COLO668 (cell line): ENCODE measurements at regions not wholly inside any gene's neighbourhood (a gene's known extent, or its start where the extent isn't known, plus 50 kb on each side); places are given as distances from the start of the nearest gene placed in this dataset.

Source experiments
- DNase-seq: peaks from one replicate; lab custom pipeline; 2025; ENCODE audit not compliant: unreplicated experiment; lab: John Stamatoyannopoulos, UW

DNA sequence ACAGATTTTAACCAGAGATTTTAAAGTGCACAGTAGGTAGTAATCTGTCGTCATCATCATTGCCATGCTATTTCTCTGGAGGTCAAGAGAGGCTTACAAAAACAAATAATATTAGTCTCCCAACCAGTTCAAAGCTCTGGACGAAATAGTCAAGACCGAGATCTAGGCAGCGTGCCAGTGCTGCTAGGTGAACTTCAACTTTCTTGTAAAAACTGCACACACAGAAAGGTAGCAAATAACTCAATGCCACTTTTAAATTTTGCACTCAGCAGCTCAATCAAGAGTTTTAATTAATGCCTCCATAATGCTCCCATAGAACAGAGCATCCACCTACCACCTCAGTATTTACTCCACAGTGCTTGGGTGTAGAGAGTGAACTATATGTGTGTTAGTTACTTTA, 656.8 kb downstream of the IRX1 start:
- DNase-seq, result no peak

- no peak for DNase-seq
These were observed 659.1 kb downstream of the IRX1 start for GRCh38 chr5:4254736-4255135.

- DNase-seq, result no peak
These were observed 659.8 kb downstream of the IRX1 start for GRCh38 chr5:4255441-4255840.

GRCh38 chr5:4258170-4258569, 662.5 kb downstream of the IRX1 start:
- DNase-seq, result no peak

DNA sequence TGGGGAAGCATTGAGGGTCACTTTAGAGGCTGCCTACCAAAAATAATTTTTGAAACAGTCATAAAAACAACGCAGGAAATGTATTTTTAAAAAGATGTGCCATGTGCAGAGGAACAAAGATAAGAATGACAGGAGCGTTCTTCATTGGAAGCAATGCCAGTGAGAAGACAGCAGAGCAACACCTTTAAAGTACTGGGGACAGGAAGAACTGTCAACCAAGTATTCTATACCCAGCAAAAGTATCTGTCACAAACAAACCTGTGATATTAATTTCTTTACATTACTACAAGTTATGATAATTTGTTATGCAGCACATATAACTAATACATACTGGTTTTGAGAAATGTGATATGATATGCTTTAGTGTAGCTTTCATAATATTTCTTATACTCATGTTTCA, 675.6 kb downstream of the IRX1 start:
- no peak for DNase-seq

GRCh38 chr5:4275232-4275631, 679.6 kb downstream of the IRX1 start:
- DNase-seq, result peak; percentile 7

- DNase-seq, result no peak
These were observed 699.2 kb downstream of the IRX1 start for GRCh38 chr5:4294878-4295277.

GRCh38 chr5:4295663-4296339, 700.2 kb downstream of the IRX1 start:
- DNase-seq, result no peak

GRCh38 chr5:4306057-4306456, 710.4 kb downstream of the IRX1 start:
- DNase-seq, result no peak

GRCh38 chr5:4309026-4309425, 713.4 kb downstream of the IRX1 start:
- DNase-seq, result no peak

GRCh38 chr5:4313138-4313537, 717.5 kb downstream of the IRX1 start:
- no peak for DNase-seq

DNA sequence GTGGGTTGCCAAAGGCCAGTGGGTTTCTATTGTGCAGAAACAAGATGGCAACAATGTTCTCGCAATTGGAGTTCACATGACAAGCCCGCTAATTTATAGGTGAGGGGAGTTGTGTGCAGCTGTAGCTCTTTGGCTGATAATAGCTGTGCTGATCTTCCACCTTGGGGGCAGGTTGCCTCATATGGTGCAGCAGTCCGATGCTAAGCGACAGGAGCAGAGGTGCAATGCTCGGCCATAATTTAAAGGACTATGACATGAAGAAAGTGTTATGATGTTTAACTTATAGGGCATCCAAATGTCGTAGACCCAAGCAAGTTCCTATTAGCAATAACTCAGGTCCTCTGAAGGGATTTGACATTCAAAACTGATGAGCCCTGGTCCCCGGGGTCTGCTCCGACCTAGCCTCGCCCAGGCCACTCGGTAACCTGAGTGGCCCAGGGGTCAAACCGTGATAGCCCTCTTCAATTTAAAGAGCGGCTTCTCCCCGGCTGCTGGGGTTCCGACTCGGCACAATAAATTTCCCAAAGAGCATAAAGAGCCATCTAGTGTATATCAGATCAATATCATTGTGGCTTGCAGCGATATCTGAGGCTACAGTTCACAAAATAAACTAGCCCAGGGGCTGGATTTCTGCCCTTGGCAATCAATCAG, 724.0 kb downstream of the IRX1 start:
- no peak for DNase-seq

GRCh38 chr5:4330327-4330726, 734.7 kb downstream of the IRX1 start:
- no peak for DNase-seq

GRCh38 chr5:4335078-4335477, 739.4 kb downstream of the IRX1 start:
- DNase-seq, result no peak

GRCh38 chr5:4337519-4337918, 741.9 kb downstream of the IRX1 start:
- no peak for DNase-seq

GRCh38 chr5:4339949-4340348, 744.3 kb downstream of the IRX1 start:
- DNase-seq, result no peak

DNA sequence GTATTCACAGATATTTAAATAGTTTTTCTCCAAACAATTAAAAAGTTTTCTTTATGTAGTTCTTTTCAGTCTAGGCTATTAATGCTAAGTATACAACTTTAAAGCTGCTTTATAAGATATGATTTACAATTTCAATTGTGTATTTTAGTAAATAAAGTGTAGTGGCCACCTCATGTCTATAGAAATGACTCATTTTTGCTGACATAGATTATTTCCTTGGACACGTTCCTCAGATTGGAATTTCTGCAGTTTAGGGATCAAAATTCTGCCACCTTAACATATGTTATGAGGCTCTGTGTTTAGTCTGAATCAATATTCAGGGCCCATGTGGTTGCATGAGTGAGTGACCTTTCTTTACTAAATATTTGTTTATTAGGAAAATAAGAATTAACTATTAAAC, 750.2 kb downstream of the IRX1 start:
- no peak for DNase-seq

- no peak for DNase-seq
These were observed 752.8 kb downstream of the IRX1 start for GRCh38 chr5:4348423-4348822.

GRCh38 chr5:4348919-4349318, 753.3 kb downstream of the IRX1 start:
- no peak for DNase-seq

DNA sequence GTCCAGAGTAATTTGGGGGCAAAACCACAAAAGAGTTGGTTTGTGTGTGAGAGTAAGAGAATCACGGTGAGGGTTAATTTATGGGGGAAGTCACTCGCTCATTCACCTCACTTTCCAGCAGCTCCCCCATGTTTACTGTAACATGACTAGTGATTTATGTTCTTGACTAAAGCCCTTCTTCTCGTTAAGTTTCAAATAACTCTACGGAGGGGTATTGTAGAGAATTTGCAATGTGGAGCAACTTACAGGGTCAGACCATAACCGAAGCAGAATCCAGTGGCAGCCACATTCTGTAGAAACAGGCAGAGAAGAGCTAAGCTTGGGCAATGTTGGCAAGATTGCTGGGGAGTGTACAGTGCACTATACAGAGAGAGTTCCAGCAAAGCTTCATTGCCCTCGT, 760.6 kb downstream of the IRX1 start:
- DNase-seq, result no peak

DNA sequence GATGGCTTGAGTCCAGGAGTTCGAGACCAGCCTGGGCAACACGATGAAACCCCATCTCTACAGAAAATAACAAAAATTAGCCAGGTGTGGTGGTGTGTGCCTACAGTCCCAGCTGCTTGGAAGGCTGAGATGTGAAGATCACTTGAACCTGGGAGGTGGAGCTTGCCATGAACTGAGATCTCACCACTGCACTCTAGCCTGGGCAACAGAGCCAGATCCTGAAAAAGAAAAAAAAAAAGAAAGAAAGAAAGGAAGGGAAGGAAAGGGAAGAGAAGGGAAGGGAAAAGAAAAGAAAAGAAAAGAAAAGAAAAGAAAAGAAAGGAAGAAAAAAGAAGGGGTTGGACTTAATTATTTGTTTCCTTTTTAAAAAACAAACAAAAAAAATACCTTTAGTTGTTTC, 764.2 kb downstream of the IRX1 start:
- DNase-seq, result no peak

DNA sequence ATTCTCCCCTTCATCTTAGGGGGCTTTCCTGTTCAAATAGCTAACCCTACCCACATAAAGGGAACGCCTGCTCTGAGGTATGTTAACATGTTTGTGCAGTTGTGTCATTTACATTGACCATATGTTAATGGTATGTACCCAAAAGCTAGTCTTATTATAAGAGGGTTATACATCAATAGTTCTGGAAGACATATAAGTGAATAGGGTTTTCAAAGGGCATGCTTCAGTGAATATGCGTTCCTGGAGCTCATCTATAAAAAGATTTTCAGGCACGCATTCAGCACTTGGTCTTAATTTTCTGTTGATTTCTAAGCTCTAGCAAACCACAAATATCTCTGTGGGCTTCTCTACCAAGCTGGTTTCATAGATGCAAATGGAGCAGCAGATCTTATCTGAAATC, 766.1 kb downstream of the IRX1 start:
- no peak for DNase-seq

GRCh38 chr5:4362411-4362810, 766.8 kb downstream of the IRX1 start:
- DNase-seq, result no peak
